ENCODE measurements at regions not wholly inside any gene's neighbourhood (a gene's known extent, or its start where the extent isn't known, plus 50 kb on each side); places are given as distances from the start of the nearest gene placed in this dataset. TPM values are rescaled to one million over a fixed set of nuclear protein-coding genes. Genes with fewer than 3 reads are reported as not detected.

Small RNA genes lying in the stretch of these regions (microRNA-seq; reads per million reads assigned to microRNA genes)
- gene RNU6-931P (ENCODE audit: insufficient read depth, insufficient read length): not detected

Small RNA genes lying in the stretch of these regions (small RNA-seq; reads per million reads assigned to genes)
- gene RNU6-931P: 0 reads per million in 5 experiments

All from IMR-90 (cell line).